Trophoblast cell (in vitro differentiated cells and primary cell): ENCODE measurements at regions not wholly inside any gene's neighbourhood (a gene's known extent, or its start where the extent isn't known, plus 50 kb on each side); places are given as distances from the start of the nearest gene placed in this dataset.
A peak's percentile ranks its signal among the peaks of the same experiment; 100 is the strongest.
"Not testable (repeated sequence)": the region's sequence is repeated elsewhere in the genome, so short reads cannot be mapped to it uniquely, and the experiment has no call there.

Experiments used
- DNase-seq, 2 donors: peaks; one replicate each; pipeline ENCODE4 v3.0.0-alpha.2; 2016
- H2AFZ ChIP-seq: 2 replicates; pipeline ENCODE4 v1.6.1; 2013; ENCODE audit warnings: low read length, moderate library complexity, mild to moderate bottlenecking; ENCODE audit not compliant: insufficient read depth, poor library complexity
- H2AK5ac ChIP-seq: 2 replicates; pipeline ENCODE4 v1.6.1; 2013; ENCODE audit warnings: mild to moderate bottlenecking, low read length
- H2BK120ac ChIP-seq: 2 replicates; pipeline ENCODE4 v1.6.1; 2013; ENCODE audit warnings: low read length, mild to moderate bottlenecking, moderate library complexity; ENCODE audit not compliant: insufficient read depth, poor library complexity
- H2BK12ac ChIP-seq: 2 replicates; pipeline ENCODE4 v1.6.1; 2013; ENCODE audit warnings: mild to moderate bottlenecking, low read length, moderate library complexity
- H2BK5ac ChIP-seq: 2 replicates; pipeline ENCODE4 v1.6.1; 2013; ENCODE audit warnings: low read length, low read depth, moderate library complexity, mild to moderate bottlenecking; ENCODE audit not compliant: poor library complexity
- H3K14ac ChIP-seq: 2 replicates; pipeline ENCODE4 v1.6.1; 2013; ENCODE audit warnings: mild to moderate bottlenecking, low read length
- H3K18ac ChIP-seq: 2 replicates; pipeline ENCODE4 v1.6.1; 2013; ENCODE audit warnings: mild to moderate bottlenecking, low read length
- H3K23ac ChIP-seq: 2 replicates; pipeline ENCODE4 v1.6.1; 2013; ENCODE audit warnings: low read length
- H3K27ac ChIP-seq: 2 replicates; pipeline ENCODE4 v1.5.1; 2013; ENCODE audit warnings: low read depth, mild to moderate bottlenecking, inconsistent platforms, low read length, moderate library complexity
- H3K27me3 ChIP-seq: 2 replicates; pipeline ENCODE4 v1.6.1; 2013; ENCODE audit warnings: inconsistent platforms, mild to moderate bottlenecking, low read length, moderate library complexity; ENCODE audit not compliant: insufficient read depth
- H3K36me3 ChIP-seq, 2 experiments: 1 replicate in 1 of 2; 2 replicates in 1 of 2; pipeline ENCODE4 v1.6.1; 2013; ENCODE audit warnings: low read length in 2 of 2, mild to moderate bottlenecking in 2 of 2, moderate library complexity in 1 of 2; ENCODE audit not compliant: insufficient read depth in 2 of 2, control insufficient read depth in 1 of 2
- H3K4ac ChIP-seq: 2 replicates; pipeline ENCODE4 v1.6.1; 2013; ENCODE audit warnings: low read depth, mild to moderate bottlenecking, low read length, moderate library complexity
- H3K4me1 ChIP-seq, 2 experiments: 1 replicate in 1 of 2; 2 replicates in 1 of 2; pipeline ENCODE4 v1.6.1; 2013; ENCODE audit warnings: low read length in 2 of 2, mild to moderate bottlenecking in 2 of 2, moderate library complexity in 1 of 2; ENCODE audit not compliant: insufficient read depth in 2 of 2, control insufficient read depth in 1 of 2
- H3K4me2 ChIP-seq: 2 replicates; pipeline ENCODE4 v1.6.1; 2013; ENCODE audit warnings: inconsistent platforms, mild to moderate bottlenecking, low read length, moderate library complexity
- H3K4me3 ChIP-seq: 2 replicates; pipeline ENCODE4 v1.5.1; 2013; ENCODE audit warnings: mild to moderate bottlenecking, low read depth, low read length, inconsistent platforms
- H3K79me1 ChIP-seq: one replicate; pipeline ENCODE4 v1.6.1; 2013; ENCODE audit warnings: low read length
- H3K79me2 ChIP-seq: 2 replicates; pipeline ENCODE4 v1.6.1; 2013; ENCODE audit warnings: low read length, mild to moderate bottlenecking; ENCODE audit not compliant: control insufficient read depth, insufficient read depth, poor library complexity
- H3K9ac ChIP-seq: 2 replicates; pipeline ENCODE4 v1.6.1; 2013; ENCODE audit warnings: mild to moderate bottlenecking, low read length
- H3K9me3 ChIP-seq: 2 replicates; pipeline ENCODE4 v1.6.1; 2013; ENCODE audit warnings: low read depth, mild to moderate bottlenecking, control low read depth, inconsistent platforms, low read length; ENCODE audit not compliant: insufficient read depth
- H4K12ac ChIP-seq: 2 replicates; pipeline ENCODE4 v1.6.1; 2013; ENCODE audit warnings: low read depth, mild to moderate bottlenecking, low read length, moderate library complexity
- H4K8ac ChIP-seq: 2 replicates; pipeline ENCODE4 v1.6.1; 2013; ENCODE audit warnings: low read depth, mild to moderate bottlenecking, low read length, moderate library complexity
- H4K91ac ChIP-seq: one replicate; pipeline ENCODE4 v1.6.1; 2013; ENCODE audit warnings: low read depth, mild to moderate bottlenecking, low read length, moderate library complexity
- WGBS: extraction: QIAGEN DNeasy Blood & Tissue Kit; methylation state at CpG from one replicate; pipeline ENCODE4 v1.1.7; 2013; ENCODE audit warnings: missing lambda C conversion rate; ENCODE audit not compliant: insufficient read length, insufficient coverage; ENCODE audit errors: extremely low coverage; 5-methylcytosine and 5-hydroxymethylcytosine counted together

DNA sequence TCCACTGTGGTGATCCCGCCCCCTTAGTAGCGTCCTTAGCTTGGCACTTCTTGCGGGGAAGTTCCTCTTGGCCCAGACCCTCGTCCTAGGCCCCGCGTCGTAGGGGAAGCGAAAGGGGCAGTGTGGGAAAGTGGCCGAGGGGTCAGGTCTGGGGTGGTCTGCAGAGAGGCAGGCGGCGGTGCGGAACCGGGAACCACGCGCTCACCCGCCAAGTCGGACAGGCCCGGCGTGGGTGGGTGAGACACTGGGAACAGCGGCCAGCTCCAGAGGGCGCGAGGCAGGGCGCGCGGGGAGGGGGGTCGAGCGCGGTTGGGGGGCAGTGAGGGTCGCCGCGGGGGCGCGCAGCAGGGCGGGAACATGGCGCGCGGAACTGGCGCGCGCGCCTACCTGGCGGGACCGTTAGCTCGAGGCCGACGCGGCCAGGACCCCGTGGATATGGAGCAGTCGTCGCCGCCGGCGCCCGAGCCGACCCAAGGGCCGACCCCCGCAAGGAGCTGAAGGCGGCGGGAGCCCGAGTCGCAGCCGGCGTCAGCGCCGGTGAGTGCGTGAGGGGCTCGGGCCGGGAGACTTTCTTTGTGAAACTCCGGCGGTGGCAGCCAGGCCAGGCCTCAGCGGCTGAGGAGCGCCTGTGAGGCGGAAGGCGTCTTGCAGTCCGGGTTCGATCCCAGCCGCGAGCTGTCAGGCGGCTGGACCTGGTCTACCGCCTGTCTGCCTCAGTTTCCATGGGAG, 2896.7 kb upstream of the TEKT4 start:
- Histone ChIP-seq H3K27me3 (no peaks in the 10 kb centered on the region), H2BK12ac (no peak overlapping the region), H3K79me2 (no peaks in the 10 kb centered on the region), H3K36me3 (no peaks in the 10 kb centered on the region), H3K4me3 (no peak overlapping the region), H2AFZ (no peak overlapping the region), H3K4ac (no peak overlapping the region), H2BK5ac (no peak overlapping the region), H3K27ac (no peak overlapping the region), H3K9ac (no peak overlapping the region), H3K4me1 (no peaks in the 10 kb centered on the region), H3K23ac (no peak overlapping the region), H4K91ac (no peak overlapping the region), H3K14ac (no peak overlapping the region), H2BK120ac (no peak overlapping the region), H3K79me1 (no peaks in the 10 kb centered on the region), H3K9me3 (peaks cover 12% of the 10 kb centered on the region), H2AK5ac (no peak overlapping the region), H3K4me2 (no peak overlapping the region), H4K8ac (no peak overlapping the region), H3K18ac (no peak overlapping the region), H4K12ac (no peak overlapping the region)
- no peak for DNase-seq
- no CpG with 5 or more reads among the region's 80 CpGs for WGBS

- Histone ChIP-seq H3K27me3 (no peaks in the 10 kb centered on the region), H3K9me3 (peaks cover 14% of the 10 kb centered on the region), H2BK5ac (no peak overlapping the region), H2AFZ (no peak overlapping the region), H4K91ac (no peak overlapping the region), H4K12ac (no peak overlapping the region), H2AK5ac (no peak overlapping the region), H3K36me3 (no peaks in the 10 kb centered on the region), H3K27ac (no peak overlapping the region), H2BK120ac (no peak overlapping the region), H2BK12ac (no peak overlapping the region), H3K79me1 (no peaks in the 10 kb centered on the region), H3K4me2 (no peak overlapping the region), H3K18ac (no peak overlapping the region), H3K9ac (no peak overlapping the region), H3K4ac (no peak overlapping the region), H3K79me2 (no peaks in the 10 kb centered on the region), H3K4me1 (no peaks in the 10 kb centered on the region), H3K4me3 (no peak overlapping the region), H3K14ac (no peak overlapping the region), H3K23ac (no peak overlapping the region), H4K8ac (no peak overlapping the region)
- DNase-seq = no peak
- no CpG with 5 or more reads among the region's 18 CpGs for WGBS
These were observed 2896.1 kb upstream of the TEKT4 start for GRCh38 chr2:91975130-91975491.

- not testable (repeated sequence) for H2BK12ac ChIP-seq, H3K18ac ChIP-seq, H4K91ac ChIP-seq, H3K79me2 ChIP-seq, H3K36me3 ChIP-seq, H4K12ac ChIP-seq, H3K4ac ChIP-seq, H3K4me1 ChIP-seq, H3K27ac ChIP-seq, H2AK5ac ChIP-seq, H2BK5ac ChIP-seq, H2AFZ ChIP-seq, H3K79me1 ChIP-seq, H3K9ac ChIP-seq, H3K14ac ChIP-seq, H3K4me2 ChIP-seq, DNase-seq, H3K27me3 ChIP-seq, H4K8ac ChIP-seq, H3K23ac ChIP-seq, H2BK120ac ChIP-seq
- Histone ChIP-seq H3K9me3 (peaks cover 54% of the 10 kb centered on the region), H3K4me3 (peak overlapping the region; percentile 13)
- no CpG with 5 or more reads among the region's 13 CpGs for WGBS
These were observed 2890.1 kb upstream of the TEKT4 start for GRCh38 chr2:91981016-91981668.

GRCh38 chr2:91981669-91982020, 2889.6 kb upstream of the TEKT4 start:
- not testable (repeated sequence) for H3K23ac ChIP-seq, H3K79me2 ChIP-seq, H2BK120ac ChIP-seq, H3K36me3 ChIP-seq, H3K4me1 ChIP-seq, H3K79me1 ChIP-seq, H3K14ac ChIP-seq, H2AK5ac ChIP-seq, H3K27ac ChIP-seq, H2BK5ac ChIP-seq, H3K4ac ChIP-seq, H3K18ac ChIP-seq, H3K4me2 ChIP-seq, H4K12ac ChIP-seq, H4K8ac ChIP-seq, H3K27me3 ChIP-seq, H2BK12ac ChIP-seq, H4K91ac ChIP-seq, DNase-seq, H3K9ac ChIP-seq, H2AFZ ChIP-seq
- Histone ChIP-seq H3K4me3 (peak overlapping the region; percentile 13), H3K9me3 (peaks cover 59% of the 10 kb centered on the region)
- no CpG with 5 or more reads among the region's 3 CpGs for WGBS
